C4-2B (cell line): ENCODE measurements at regions not wholly inside any gene's neighbourhood (a gene's known extent, or its start where the extent isn't known, plus 50 kb on each side); places are given as distances from the start of the nearest gene placed in this dataset.

ENCODE experiments used
- ZFX ChIP-seq: fragments of 450-650 bp; IDR thresholded peaks from 2 replicates; pipeline ENCODE4 v1.6.1; 2017
- TF ChIP-seq, protein P1 (sequence below): fragments of 450-650 bp; conservative IDR thresholded peaks from 2 replicates; pipeline ENCODE4 v1.5.1; 2017; ENCODE audit warnings: mild to moderate bottlenecking

DNA sequence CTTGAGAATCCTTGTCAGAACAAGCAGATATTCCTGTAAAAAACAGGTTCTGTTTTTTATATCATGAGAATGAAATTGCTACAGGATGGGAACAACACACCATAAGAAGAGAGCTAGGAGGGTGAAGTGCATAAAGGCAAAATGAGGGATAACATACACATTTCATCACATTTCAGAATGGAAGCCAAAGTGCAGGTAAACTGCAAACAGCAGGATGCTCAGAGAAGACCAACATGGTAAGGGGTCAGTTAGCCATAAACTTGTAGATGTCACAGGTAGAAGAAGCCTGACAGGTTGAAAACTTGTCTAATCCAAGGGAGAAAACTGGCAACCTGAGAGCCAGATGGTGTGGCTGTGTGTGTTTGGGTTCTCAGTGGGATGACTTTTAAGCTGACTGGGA lies 88.9 kb upstream of the FAT1 start:
- TF ChIP-seq, protein P1, sequence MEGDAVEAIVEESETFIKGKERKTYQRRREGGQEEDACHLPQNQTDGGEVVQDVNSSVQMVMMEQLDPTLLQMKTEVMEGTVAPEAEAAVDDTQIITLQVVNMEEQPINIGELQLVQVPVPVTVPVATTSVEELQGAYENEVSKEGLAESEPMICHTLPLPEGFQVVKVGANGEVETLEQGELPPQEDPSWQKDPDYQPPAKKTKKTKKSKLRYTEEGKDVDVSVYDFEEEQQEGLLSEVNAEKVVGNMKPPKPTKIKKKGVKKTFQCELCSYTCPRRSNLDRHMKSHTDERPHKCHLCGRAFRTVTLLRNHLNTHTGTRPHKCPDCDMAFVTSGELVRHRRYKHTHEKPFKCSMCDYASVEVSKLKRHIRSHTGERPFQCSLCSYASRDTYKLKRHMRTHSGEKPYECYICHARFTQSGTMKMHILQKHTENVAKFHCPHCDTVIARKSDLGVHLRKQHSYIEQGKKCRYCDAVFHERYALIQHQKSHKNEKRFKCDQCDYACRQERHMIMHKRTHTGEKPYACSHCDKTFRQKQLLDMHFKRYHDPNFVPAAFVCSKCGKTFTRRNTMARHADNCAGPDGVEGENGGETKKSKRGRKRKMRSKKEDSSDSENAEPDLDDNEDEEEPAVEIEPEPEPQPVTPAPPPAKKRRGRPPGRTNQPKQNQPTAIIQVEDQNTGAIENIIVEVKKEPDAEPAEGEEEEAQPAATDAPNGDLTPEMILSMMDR = no peak
- TF ChIP-seq ZFX = no peak
